HCT116 (cell line): ENCODE measurements at regions not wholly inside any gene's neighbourhood (a gene's known extent, or its start where the extent isn't known, plus 50 kb on each side); places are given as distances from the start of the nearest gene placed in this dataset.

Source experiments
- CEBPB ChIP-seq: IDR thresholded peaks from 2 replicates; pipeline ENCODE4 v1.6.1; 2012; ENCODE audit warnings: low read depth
- EZH2 ChIP-seq: fragments of 200-600 bp; sonication (generic); IDR thresholded peaks from 2 replicates; pipeline ENCODE4 v1.6.1; 2017; ENCODE audit warnings: antibody characterized with exemption, mixed run types
- EZH2phosphoT487 ChIP-seq: fragments of 200-600 bp; IDR thresholded peaks from 2 replicates; pipeline ENCODE4 v1.6.1; 2018; ENCODE audit warnings: antibody characterized with exemption, borderline replicate concordance
- JUND ChIP-seq: IDR thresholded peaks from 2 replicates; pipeline ENCODE4 v1.6.1; 2012
- POLR2A ChIP-seq: IDR thresholded peaks from 2 replicates; pipeline ENCODE4 v1.7.0; 2011; ENCODE audit warnings: borderline replicate concordance; ENCODE audit not compliant: insufficient read depth, insufficient read length; ENCODE audit errors: extremely low read depth
- POLR2AphosphoS5 ChIP-seq: IDR thresholded peaks from 2 replicates; pipeline ENCODE4 v1.6.1; 2011; ENCODE audit warnings: mild to moderate bottlenecking, low read depth, low read length, moderate library complexity
- RAD21 ChIP-seq: IDR thresholded peaks from 2 replicates; pipeline ENCODE4 v1.6.1; 2012; ENCODE audit warnings: low read depth, mild to moderate bottlenecking
- SIN3A ChIP-seq: IDR thresholded peaks from 2 replicates; pipeline ENCODE4 v1.6.1; 2012; ENCODE audit warnings: low read depth
- SP1 ChIP-seq: IDR thresholded peaks from 2 replicates; pipeline ENCODE4 v1.6.1; 2012; ENCODE audit warnings: low read depth
- YY1 ChIP-seq: IDR thresholded peaks from 2 replicates; pipeline ENCODE4 v1.6.1; 2011; ENCODE audit warnings: low read length, low read depth, moderate library complexity, mild to moderate bottlenecking; ENCODE audit not compliant: insufficient replicate concordance; ENCODE audit errors: extremely low read depth
- ZNF274 ChIP-seq: fragments of 200-500 bp; sonication (Bioruptor generic); IDR thresholded peaks from 2 replicates; pipeline ENCODE4 v1.6.1; 2014; ENCODE audit warnings: mild to moderate bottlenecking, low read depth, low read length, inconsistent platforms
- TF ChIP-seq, protein P1 (sequence below), 3 experiments: fragments of 200-600 bp in 1 of 3; sonication (generic) in 1 of 3; IDR thresholded peaks in 2 of 3; conservative IDR thresholded peaks in 1 of 3; 2 replicates each; pipeline ENCODE4 v1.5.1; 2012 to 2017; ENCODE audit warnings: low read depth in 2 of 3, low read length in 2 of 3, antibody characterized with exemption in 1 of 3, borderline replicate concordance in 1 of 3, control low read depth in 1 of 3, mild to moderate bottlenecking in 1 of 3, mixed read lengths in 1 of 3, mixed run types in 1 of 3, moderate library complexity in 1 of 3; ENCODE audit not compliant: insufficient read depth in 1 of 3
- TF ChIP-seq, protein P2 (sequence below): IDR thresholded peaks from 2 replicates; pipeline ENCODE4 v1.6.1; 2011; ENCODE audit warnings: mild to moderate bottlenecking, low read length, moderate library complexity; ENCODE audit not compliant: insufficient replicate concordance; ENCODE audit errors: extremely low read depth
- TF ChIP-seq, protein P3 (sequence below): IDR thresholded peaks from 2 replicates; pipeline ENCODE4 v1.6.1; 2012; ENCODE audit warnings: low read depth

DNA sequence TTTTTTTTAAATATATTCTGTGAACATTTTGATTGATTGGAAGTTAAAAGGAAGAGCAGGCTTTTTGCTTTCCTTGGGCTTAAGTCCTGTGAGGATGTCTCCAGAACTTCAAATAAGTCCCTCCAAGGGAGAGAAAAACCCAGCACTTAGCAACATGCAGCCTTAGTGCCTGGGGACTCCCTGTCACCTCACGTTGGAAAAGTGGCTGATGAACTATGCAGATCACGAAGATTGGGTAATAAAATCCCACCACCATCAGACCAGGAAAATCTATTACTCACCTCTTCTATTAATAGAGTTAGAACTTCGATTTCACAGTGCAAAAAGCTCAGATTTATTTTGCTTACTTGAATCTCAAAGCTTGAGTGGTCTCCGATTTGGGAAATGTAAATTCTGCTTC is 507.0 kb downstream of the MAT2B start:
- TF ChIP-seq ZNF274: no peak
- TF ChIP-seq SP1: no peak
- no peak for TF ChIP-seq CEBPB
- TF ChIP-seq, protein P1, sequence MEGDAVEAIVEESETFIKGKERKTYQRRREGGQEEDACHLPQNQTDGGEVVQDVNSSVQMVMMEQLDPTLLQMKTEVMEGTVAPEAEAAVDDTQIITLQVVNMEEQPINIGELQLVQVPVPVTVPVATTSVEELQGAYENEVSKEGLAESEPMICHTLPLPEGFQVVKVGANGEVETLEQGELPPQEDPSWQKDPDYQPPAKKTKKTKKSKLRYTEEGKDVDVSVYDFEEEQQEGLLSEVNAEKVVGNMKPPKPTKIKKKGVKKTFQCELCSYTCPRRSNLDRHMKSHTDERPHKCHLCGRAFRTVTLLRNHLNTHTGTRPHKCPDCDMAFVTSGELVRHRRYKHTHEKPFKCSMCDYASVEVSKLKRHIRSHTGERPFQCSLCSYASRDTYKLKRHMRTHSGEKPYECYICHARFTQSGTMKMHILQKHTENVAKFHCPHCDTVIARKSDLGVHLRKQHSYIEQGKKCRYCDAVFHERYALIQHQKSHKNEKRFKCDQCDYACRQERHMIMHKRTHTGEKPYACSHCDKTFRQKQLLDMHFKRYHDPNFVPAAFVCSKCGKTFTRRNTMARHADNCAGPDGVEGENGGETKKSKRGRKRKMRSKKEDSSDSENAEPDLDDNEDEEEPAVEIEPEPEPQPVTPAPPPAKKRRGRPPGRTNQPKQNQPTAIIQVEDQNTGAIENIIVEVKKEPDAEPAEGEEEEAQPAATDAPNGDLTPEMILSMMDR (IDR thresholded peaks at IDR 0.05 in 2 of 3, conservative IDR thresholded peaks at IDR 0.05 in 1 of 3; ENCODE audit: borderline replicate concordance in 1 of 3, insufficient read depth in 1 of 3, low read depth in 2 of 3, low read length in 2 of 3): no peak
- no peak for TF ChIP-seq YY1
- no peak for TF ChIP-seq SIN3A
- TF ChIP-seq POLR2AphosphoS5: no peak
- TF ChIP-seq, protein P2, sequence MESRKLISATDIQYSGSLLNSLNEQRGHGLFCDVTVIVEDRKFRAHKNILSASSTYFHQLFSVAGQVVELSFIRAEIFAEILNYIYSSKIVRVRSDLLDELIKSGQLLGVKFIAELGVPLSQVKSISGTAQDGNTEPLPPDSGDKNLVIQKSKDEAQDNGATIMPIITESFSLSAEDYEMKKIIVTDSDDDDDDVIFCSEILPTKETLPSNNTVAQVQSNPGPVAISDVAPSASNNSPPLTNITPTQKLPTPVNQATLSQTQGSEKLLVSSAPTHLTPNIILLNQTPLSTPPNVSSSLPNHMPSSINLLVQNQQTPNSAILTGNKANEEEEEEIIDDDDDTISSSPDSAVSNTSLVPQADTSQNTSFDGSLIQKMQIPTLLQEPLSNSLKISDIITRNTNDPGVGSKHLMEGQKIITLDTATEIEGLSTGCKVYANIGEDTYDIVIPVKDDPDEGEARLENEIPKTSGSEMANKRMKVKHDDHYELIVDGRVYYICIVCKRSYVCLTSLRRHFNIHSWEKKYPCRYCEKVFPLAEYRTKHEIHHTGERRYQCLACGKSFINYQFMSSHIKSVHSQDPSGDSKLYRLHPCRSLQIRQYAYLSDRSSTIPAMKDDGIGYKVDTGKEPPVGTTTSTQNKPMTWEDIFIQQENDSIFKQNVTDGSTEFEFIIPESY: no peak
- no peak for TF ChIP-seq RAD21
- no peak for TF ChIP-seq POLR2A
- TF ChIP-seq, protein P3, sequence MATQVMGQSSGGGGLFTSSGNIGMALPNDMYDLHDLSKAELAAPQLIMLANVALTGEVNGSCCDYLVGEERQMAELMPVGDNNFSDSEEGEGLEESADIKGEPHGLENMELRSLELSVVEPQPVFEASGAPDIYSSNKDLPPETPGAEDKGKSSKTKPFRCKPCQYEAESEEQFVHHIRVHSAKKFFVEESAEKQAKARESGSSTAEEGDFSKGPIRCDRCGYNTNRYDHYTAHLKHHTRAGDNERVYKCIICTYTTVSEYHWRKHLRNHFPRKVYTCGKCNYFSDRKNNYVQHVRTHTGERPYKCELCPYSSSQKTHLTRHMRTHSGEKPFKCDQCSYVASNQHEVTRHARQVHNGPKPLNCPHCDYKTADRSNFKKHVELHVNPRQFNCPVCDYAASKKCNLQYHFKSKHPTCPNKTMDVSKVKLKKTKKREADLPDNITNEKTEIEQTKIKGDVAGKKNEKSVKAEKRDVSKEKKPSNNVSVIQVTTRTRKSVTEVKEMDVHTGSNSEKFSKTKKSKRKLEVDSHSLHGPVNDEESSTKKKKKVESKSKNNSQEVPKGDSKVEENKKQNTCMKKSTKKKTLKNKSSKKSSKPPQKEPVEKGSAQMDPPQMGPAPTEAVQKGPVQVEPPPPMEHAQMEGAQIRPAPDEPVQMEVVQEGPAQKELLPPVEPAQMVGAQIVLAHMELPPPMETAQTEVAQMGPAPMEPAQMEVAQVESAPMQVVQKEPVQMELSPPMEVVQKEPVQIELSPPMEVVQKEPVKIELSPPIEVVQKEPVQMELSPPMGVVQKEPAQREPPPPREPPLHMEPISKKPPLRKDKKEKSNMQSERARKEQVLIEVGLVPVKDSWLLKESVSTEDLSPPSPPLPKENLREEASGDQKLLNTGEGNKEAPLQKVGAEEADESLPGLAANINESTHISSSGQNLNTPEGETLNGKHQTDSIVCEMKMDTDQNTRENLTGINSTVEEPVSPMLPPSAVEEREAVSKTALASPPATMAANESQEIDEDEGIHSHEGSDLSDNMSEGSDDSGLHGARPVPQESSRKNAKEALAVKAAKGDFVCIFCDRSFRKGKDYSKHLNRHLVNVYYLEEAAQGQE: no peak
- TF ChIP-seq EZH2phosphoT487: no peak
- TF ChIP-seq JUND: no peak
- TF ChIP-seq EZH2: no peak
